ENCODE measurements at regions not wholly inside any gene's neighbourhood (a gene's known extent, or its start where the extent isn't known, plus 50 kb on each side); places are given as distances from the start of the nearest gene placed in this dataset.

- TF ChIP-seq CTCF (IDR thresholded peaks at IDR 0.05; ENCODE audit: low read depth, low read length) (no peak), EZH2phosphoT487 (IDR thresholded peaks at IDR 0.05; ENCODE audit: low read depth) (no peak)
These were observed 855.1 kb downstream of the SLITRK5 start for GRCh38 chr13:88526186-88526852.

Data from OCI-LY3 (cell line).